Nucleus accumbens (tissue), 56 donors: ENCODE measurements at regions not wholly inside any gene's neighbourhood (a gene's known extent, or its start where the extent isn't known, plus 50 kb on each side); places are given as distances from the start of the nearest gene placed in this dataset.
A peak's percentile ranks its signal among the peaks of the same experiment; 100 is the strongest.

Source experiments
- DNase-seq, 56 donors: peaks; one replicate each; lab custom pipeline; 2025; lab: John Stamatoyannopoulos, UW

DNA sequence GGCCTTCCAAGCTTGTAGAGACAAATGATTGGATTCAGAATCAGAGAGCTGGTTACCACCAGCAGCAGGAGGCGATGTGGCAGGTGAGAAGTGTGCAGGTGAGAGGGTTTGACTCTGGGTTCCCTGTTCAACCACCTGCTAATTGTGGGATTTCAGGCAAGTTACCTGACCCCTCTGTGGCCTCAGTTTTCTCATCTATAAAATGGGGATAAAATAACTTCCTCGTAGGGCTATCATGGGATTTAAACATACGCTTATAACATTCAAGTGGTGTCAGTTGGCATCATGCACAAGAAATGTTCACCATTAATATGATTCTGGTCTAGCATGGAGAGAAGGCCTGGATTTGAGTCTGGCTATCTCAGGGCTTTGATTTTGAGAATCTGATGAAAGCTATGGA lies 143.8 kb upstream of the MYL2 start:
- no peak for DNase-seq

DNA sequence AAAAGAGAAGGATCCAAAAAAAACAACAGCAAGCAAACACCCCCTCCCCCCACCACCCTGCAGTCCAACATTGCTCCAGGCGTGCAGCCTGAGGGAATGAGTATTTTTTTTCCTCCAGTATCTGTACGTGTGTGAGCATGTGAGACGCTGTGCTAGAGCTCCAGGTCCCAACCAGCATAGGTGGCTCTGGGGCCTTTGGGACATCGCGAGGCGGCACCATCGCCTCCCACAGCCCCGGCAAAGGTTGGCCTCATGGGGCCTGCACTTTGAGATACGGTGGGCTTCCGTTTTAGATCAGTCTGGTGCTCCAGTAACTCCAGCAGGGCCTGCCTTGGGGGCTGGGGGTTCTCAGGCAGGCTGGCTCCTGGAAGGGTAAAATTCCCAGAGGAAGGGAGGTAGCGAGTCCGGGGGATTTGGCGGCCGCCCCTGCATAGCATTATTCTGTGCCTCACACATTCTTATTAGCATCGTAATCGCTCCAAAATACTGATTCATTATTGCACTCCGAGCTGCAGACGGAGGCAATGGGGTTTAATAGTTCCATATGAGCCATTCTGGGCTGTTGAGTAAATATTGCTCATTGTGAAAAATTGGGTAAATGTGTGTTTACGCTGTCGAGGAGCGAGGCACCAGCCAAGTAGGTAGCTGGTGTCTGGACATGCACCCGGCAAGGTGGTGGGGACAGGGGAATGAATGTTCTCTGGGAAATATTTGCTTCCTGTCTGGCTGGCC lies 143.1 kb upstream of the MYL2 start:
- DNase-seq: peak in 1 of 56 donors; percentile 3

DNA sequence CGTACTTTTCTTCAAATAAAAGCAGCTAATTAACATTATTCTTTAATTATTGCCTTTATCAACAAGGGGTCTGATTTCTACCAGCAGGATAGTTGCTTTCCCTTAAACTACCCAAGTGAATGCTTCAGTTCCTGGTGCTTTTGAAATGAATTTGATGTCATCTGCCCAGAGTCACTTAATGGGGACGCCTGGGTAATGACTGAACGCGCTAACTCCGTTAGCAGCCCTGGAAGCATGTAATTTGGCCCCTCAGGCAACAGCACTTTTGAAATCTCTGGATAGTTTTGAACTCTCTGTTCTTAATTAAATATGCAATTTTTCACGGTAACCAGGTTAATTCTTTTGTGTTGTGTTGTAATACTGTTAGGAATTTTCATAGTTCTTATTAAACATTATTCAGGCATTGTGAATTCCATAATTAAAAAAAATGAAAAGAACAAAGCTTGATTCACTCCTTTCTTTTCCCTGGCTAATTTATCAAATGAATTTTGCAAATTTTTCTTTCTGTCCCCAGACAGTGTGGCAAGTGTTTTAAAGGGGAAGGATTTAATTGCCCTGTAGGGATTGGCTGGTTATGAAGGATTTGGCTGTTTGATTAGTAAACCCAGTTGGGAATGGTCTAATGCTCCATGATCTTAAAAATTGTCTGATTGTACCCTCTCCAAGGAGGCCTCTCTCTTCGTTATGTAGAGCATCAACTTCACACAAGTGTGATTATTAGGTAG lies 137.5 kb upstream of the MYL2 start:
- DNase-seq: no peak

DNA sequence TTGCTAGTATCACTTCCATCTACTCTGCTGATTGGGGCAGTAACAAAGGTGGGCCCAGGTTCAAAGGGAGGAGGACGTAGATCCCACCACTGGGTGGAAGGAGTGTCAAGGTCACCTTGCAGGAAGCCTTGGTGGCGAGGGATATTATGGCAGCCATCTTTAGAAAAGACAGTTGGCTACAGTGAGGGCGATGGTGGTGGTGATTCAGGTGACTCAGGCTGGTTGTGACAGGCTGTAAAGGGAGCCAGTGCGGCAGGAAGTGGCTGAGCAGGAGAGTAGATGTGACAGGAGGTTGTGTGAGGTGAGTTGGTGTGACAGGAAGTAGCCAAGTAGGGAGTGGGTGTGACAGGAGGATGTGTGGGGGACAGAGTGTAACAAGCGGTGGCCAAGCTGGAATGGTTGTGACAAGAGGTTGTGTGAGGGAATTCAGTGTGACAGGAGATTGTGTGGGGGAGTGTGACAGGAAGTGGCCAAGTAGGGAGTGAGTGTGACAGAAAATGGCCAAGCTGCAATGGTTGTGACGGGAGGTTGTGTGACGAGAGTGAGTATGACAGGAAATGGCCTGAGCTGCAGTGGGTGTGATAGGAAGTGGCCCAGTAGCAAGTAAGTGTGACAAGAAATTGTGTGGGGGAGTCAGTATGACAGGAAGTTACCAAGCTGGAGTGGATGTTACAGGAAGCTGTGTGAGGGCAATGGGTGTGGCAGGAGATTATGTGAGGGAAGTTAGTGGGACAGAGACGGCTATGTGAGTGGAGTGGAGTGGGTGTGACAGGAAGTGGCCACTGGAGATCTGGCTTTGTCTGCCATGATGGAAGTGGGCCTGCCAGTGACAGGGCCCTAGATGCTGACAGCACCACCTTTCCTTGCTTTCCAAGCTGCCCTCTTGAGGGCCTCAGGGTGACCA lies 136.5 kb upstream of the MYL2 start:
- DNase-seq: no peak

DNA sequence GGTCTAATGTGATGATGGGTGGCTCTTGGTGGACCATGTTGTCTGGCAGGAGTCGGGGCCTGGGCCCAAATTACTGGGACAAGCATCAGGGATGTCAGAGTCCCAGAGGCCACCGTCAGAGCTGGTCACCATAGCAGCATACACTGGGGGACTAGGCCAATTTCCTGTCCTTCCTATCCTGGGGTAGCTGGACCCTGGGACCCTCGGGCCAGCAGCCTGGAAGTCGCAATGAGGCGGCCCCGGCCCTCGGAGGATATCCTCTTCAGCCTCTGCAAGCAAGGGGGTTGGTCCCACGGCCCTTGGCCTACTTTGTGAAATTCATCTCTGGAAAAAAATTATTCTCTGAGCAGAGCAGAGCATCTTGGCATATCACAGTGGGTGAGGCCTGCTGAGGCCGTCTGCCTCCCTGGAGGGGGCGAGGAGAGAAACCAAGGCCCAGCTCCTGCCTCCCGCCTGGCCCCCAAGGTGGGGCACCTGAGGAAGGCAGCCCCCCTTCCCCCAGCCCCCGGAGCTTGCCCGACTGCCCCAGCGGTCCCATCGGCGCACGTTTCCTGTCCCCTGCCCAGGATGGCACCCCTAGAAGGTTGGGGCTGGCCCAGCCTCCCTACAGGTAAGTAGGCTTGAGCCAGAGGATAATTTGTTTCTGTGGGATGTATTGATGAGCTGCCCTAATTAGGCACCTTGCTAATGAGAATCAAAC lies 135.0 kb upstream of the MYL2 start:
- no peak for DNase-seq

DNA sequence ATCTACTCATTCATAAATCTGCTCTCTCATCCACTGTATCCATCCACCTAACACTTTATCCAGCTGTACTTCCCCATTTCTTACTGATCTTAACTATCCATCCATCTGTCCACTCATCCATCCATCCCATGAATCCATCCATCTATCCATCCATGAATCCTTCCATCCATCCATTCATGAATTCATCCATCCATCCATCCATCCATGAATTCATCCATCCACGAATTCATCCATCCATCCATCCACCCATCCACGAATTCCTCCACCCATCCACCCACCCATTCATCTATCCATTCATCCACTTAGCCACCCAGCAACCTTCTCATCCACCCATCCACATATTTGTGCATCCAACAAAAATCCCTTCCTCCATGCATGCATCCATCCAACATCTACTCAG lies 128.6 kb upstream of the MYL2 start:
- DNase-seq: no peak

DNA sequence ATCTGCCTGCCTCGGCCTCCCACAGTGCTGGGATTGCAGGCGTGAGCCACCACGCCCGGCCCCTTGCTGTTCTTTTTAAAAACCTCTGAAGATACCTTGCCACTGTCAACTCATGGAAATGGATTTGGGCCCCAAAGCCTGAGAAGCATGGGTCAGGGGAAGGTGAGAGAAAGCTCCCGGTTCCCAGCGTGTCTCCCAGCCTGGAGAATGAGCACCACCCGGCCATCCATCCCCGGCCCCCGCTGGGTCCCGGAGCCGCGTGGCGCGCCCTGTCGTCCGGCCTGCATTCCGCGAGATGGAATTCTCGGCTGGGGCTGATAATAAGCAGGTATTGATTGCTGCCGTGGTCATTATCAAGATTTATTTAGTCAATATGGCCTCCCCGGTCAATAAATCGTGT lies 126.5 kb upstream of the MYL2 start:
- no peak for DNase-seq

DNA sequence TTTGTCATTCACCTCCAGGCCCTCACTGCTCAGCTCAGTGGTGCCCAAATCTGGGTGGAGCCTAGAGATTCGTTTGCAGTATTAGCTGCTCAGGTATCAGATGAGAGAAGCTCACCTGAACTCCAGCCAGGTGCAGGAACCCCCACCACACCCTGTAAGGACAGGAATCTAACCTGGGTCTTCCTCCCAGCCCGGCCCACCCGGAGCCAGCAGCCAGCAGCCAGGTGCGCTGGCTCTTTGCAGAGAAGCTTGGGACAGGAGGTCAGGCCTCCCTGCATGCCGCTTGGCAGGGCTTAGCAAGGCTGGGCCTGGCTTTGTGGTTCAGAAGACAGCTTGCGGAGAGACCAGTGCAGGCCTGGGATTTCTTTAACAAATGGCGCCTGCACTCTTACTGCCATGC lies 125.6 kb upstream of the MYL2 start:
- no peak for DNase-seq

DNA sequence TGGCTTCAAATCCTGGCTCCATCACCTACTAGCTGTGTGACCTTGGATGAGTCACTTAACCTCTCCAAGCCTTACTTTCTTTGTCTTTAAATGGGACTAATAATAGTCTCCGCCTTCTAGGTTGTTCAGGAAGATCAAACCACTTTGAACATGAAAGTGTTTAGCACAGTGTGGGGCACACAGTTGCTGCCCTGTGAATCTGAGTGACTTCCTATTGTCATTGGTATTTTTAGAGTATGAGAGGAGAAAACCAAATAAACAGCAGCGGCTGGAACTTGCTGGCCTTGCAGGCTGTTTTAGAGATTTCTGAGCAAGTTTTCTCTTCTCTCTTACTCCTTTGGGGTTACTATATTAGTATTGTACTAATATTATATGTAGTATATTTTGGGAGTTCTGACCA lies 120.7 kb upstream of the MYL2 start:
- no peak for DNase-seq

DNA sequence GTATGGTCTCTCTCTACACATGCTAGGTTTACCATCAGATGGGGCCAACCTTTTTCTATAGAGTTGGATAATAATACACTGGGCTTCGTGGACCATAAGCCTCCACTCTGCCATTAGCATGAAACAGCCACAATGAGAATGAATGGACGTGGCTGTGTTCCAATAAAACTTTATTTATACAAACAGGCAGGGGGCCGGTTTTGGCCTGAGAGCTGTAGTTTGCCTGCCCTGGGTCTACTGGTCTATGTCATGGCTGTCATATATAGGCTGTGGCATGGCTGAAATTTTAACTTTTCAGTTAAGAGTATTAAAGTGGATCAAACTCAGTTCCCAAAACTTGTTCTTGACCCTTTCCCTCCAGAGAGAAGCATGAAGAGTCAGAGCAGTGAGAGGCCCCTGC lies 120.3 kb upstream of the MYL2 start:
- no peak for DNase-seq

DNA sequence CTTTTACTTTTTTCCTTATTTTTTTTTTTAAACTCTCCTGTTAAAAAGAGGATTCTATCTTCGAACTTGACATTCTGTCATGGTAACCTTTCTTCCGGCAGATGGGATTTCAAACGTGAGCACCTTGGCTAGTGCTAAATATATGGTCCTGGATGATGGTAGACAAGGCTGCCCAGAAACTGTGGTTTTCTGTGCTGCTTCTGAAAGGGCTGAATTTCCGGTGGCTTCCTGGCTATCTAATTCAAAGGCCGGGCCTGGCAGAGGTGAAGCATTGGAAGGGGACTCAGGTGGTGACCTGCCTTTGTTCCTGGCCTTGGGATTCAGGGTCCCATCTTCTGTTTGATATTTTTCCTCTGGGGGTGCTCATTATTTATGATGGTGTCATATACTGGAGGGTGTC lies 118.6 kb upstream of the MYL2 start:
- no peak for DNase-seq

DNA sequence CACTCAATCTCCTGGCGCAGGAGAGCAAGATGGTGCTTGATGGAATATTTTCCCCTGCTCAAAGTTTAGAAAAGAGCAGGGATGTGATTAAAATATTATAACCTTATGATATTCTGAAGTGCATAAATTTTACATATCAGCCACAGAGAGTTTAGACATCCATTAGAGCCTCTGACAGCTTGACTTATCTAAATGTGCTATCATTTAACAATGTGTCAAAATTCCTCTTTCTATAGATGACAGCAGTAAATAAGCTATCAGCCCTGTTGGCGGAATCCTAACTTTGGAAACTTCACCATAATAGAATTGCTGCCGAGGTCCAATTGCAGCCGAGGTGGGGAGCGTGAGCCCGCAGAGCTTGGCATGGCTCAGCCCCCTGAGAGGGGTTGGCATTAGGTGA lies 117.7 kb upstream of the MYL2 start:
- no peak for DNase-seq

DNA sequence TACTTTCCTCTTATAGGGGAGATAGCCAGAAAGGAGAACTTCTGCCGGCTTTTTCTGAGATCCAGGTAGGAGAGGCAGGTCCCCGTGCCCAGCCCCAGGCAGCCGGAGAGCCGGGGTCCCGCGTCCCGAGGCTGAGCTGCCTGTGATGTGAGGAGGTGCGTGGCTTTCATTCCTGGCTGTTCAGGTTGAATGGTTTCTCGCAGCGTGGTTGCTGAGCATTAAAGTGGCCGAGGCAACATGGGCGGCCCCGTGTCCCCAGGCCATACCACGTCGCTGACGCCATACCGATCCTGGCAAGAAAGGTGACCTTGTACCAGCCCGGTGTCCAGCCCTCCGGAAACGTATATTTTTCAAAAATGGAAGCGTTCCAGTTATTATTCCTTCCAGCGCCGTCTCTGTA lies 116.7 kb upstream of the MYL2 start:
- no peak for DNase-seq

DNA sequence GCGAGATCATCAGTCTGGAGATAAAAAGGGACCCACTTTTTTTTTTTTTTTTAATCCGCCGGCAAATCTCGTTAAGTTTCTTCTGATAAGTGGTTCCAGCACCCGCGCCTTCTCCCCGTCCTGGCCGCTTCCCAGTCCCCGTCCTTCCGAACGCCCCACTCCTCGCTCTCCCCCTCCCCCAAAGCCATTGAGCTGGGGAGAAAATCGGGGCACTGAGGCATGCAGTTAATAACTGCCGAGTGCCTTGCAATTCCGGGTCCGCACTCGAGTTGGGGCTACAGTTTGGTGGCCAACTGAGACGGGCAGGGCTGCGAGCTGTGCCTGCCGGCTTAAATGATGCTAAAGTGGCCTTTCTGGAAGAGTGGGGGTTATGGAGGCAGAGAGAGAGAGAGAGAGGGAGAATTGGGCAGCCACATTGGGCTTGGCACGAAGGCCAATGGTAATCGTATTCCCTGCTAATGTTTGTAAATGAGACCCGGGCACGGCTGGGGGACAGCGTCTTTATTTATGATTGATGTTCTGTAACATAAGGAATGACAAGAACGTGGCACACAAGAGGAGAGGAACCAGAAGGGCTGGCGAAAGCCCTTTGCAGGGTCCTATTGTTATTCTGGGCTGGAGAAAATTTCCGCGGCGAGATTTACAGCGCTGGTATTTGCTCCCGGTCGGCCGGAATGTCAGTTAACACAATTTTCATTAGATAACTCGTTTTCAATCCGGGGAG lies 115.4 kb upstream of the MYL2 start:
- DNase-seq: no peak

DNA sequence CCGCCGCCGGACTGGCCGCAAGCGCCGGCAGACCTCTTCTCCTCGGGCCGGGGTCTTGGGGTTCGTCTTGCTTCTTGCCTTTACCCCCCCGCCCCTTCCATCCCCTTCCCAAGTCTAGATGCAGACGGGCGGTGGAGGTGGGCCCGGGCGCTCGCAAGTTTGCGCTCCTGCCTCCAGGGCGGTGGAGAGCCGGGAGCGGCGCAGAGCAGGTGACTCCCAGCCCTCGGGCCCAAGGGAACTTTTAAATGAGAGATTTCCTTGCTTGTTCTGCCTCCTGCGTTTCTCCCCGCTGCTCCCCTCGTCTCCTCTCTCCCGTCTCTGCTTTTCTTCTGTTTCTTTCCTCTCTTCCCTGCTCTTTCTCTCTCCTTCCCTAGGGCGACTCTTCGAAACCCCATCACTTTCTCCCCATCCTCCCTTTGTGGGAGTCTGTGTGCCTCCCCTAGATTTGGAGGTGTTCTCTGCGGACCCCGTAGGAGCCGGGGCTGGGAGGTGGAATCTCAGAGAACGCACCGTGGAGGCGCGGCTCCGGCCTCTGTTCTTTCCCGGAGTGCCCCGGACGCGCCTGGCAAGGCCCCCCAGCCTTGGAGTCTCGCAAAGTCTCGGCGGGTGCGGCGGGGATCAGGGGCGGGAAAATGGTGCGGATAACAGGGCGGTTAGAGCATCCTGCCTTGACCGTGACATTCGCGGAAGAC lies 114.7 kb upstream of the MYL2 start:
- DNase-seq: no peak

DNA sequence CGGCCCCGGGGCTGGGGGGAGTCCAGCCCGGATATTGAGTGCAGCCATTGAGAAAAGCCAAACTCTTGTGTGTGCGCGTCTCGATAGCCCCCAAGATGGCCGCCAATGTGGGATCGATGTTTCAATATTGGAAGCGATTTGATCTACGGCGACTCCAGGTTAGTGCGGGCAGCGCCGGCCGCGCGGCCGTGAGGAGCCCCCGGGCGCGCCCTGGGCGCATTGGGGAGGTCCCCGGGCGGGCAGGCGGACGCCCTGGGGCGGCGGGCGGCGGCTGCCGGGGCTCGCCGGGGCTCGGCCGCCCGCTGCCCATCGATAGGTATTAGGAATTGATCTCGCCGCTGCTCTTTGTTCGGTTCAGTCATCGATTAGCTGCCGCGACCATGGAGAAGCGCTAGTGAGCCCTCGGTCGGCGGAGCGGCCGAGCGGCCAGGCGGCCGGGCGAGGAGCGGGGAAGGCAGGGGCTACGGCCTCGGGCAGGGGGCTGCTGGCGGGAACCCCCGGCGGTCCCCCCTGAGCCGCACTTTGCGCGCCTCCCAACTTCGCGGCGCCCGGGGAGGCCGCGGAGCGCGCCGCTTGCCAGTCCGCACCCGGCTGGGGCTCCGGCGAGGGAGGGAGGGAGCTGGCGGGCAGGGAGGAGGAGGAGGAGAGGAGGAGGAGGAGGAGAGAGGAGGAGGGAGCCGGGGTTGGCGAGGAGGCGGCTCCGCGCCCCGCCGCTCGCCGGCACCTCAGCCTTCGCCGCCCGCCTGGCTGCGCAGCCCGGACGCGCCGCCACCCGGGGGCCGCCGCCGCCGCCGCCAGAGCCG lies 113.9 kb upstream of the MYL2 start, which contains the start of gene CUX2:
Gene CUX2 (plus strand): TSS at position 83 of the 803 bp plus-strand sequence.
- peak in 1 of 56 donors; percentile 13 for DNase-seq

DNA sequence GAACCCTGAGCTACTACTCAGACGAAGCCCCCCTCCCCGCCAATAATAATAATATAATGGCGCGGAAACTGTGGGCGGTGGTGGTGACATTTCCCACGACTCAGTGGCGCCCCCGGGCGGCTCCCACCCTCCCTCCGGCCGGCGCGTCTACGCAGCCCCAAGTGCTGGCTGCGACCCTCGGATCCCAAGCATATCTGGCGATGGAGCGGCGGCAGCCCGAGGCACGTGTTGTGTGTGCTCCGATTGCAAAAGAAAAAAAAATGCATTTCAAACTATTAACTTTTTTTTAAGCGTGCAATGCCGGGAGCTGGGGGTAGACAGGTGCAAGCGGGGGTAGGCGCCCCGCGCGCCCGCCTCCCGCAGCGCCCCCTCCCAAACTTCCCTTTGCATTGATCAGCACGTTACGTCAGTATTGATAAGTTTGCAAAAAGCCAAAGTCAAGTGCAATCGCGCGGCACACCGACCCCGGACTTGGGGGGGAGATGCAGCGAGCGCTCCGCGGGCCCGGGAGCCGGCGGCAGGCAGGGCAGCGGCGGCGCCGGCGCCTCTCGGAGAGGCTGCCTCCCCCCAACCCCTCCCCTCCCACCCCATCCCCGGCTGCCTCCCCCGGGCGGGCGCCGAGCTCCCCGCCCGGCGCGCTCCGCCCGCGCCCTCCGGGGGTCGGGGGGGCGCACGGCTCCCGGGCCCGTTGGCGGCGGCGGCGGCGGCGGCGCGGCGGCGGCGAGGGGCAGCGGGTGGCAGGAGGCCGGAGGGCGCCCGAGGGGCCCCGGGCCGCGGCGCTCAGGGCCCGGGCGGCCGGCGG lies 113.1 kb upstream of the MYL2 start:
- DNase-seq: peak in 1 of 56 donors; percentile 8

DNA sequence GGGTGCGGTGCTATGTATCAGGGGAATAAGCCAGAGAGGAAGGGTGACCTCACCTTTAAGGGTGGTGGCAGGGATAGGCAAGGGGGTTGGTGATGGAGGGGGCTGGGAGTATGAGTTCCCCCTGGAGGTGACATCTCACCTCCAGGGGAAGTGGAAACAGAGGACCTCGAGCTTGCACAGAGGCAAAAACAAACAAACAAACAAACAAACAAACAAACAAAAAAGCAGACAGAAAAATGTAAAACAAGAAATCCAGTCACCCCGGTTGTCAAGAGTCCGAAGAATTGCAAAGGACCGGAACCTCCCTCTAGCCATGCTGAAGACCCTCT lies 112.2 kb upstream of the MYL2 start:
- no peak for DNase-seq
